NCI-H2196 (cell line): ENCODE measurements at regions not wholly inside any gene's neighbourhood (a gene's known extent, or its start where the extent isn't known, plus 50 kb on each side); places are given as distances from the start of the nearest gene placed in this dataset.
A peak's percentile ranks its signal among the peaks of the same experiment; 100 is the strongest.

Experiments used
- DNase-seq: peaks from one replicate; lab custom pipeline; 2025; ENCODE audit not compliant: unreplicated experiment; lab: John Stamatoyannopoulos, UW

- no peak for DNase-seq
Observed at GRCh38 chr11:116698080-116698479, 74.7 kb downstream of the BUD13 start.

GRCh38 chr11:116697639-116698038 lies 75.1 kb downstream of the BUD13 start:
- DNase-seq = no peak

GRCh38 chr11:116697011-116697410 lies 75.8 kb downstream of the BUD13 start:
- no peak for DNase-seq

DNA sequence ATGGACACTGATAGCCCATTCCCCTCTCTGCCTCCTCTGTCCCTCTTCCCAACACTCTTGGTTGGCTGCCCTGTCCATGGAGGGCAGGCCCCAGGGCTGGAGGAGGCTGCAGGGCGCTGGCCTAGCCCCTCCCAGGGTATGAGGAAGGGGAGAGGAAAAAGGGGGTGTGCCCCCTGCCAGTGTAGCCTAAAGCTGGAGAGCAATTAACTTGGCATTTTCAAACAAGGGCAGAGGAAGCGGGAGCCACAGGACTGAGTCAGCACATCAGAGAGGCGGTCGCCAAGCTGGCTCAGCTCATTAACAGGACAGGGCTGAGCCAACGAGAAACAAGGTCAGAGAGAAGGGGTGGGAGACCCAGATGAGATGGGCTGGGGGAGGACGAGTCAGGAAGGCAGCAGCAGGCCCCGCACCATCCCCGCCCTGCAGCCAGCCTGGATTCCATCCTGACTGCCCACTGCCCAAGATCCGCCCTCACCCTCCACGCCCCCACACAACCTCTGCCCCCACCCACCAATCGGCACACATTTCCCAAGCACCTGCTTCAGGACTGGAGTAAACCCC lies 76.3 kb downstream of the BUD13 start:
- no peak for DNase-seq

DNA sequence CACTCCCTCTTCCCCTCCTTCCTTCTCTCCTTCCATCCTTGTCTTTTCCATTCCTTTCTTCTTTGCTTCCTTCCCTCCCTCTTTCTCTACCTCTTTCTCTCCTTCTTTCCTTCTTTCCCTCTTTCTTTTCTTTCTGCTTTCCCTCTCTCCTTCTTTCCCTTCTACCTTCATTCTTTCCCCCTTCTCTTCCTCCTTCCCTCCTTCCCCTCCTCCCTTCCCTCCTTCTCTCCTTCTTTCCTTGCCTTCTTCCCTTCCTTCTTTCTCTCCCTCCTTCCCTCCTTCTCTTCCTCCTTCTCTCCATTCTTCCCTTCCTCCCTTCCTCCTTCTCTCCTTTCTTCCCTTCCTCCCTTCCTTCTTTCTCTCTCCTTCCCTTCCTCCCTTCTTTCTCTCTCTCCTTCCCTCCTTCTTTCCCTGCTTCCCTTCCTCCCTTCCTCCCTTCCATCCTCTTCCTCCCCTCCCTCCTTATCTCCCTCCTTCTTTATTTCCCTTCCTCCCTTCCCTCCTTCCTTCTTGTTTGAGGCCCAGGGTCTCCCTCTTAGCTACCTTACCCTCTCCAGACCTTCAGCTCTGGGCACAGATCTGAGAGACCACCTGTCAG lies 77.0 kb downstream of the BUD13 start:
- no peak for DNase-seq

GRCh38 chr11:116694815-116695590 lies 77.8 kb downstream of the BUD13 start:
- DNase-seq = no peak

- DNase-seq = no peak
Observed at GRCh38 chr11:116694349-116694725, 78.5 kb downstream of the BUD13 start.

DNA sequence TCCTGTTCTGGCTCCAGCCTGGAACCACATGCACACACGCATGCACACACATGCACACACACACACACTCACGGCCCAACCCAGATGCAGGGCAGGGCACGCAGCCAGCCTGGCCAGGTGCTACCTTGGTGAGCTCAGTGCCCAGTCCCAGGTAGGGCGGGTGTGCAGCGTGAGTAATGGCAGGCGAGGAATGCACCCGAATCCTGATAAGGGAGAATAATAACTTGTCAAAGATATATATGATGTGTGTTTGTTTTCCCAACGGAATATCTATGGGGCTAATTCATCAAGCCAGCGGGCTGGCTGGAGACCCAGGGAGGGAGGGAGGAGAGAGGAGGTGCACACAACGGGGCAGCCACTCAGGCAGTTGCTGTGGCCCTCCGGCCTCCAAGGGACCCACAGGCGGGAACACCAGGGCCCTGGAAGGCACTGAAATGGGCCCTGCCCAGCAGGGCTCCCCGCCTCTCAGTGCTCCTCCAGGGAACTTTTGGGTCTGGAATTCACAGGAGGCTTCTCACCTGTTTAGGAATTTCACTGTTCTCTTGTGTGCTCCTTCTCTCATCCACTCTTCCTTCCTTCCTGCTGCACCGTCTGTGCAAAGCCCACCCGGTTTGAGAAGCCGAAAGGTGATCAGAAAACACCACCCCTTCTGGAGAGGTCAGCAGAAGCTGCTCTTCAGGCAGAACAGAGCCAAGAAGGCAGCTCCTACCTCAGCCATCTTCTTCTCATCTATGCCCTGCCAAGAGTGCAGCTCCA lies 79.0 kb downstream of the BUD13 start:
- DNase-seq = peak; percentile 10

DNA sequence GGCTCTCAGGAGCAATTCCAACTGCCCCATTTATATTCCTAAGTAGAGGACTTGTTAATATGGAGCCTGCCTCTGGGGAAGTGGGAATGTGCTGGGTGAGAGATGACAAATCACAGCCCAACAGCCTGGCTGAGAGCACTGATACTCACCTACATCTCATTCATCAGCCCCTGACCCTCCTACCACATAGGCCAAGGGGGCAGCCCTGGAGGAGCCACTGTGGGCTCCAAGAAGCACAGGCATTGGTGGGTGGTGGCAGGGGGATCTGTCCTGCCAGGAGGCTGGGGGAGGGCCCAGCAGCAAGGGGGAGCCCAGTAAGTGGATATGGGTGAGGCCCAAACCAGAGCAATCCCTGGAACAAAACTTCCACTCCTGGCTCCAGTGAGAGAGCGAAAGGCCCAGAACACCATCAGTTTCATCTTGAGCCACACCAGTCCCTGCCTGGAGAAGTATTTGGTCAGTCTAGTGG lies 79.7 kb downstream of the BUD13 start:
- DNase-seq = no peak

GRCh38 chr11:116692318-116693101 lies 80.3 kb downstream of the BUD13 start:
- no peak for DNase-seq

DNA sequence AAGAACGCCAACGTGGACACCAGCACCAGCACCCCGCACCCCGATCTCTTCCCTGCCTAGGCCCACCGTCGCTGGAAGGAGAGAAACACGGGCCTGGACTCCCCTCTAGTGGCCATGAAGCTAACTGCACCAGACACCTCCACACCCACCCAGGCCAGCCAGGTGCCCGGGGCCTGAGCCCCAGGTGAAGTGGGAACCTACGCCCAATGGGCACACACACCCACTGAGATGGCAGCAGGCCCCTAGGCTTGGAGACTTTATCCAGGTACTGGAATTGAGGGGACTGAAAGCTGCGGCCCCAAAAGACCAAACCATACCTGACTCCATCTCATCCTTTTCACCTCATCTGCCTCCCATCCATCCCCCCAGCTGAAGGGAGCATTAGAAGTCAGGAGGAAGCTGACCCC lies 81.0 kb downstream of the BUD13 start:
- peak; percentile 60 for DNase-seq

- DNase-seq = no peak
Observed at GRCh38 chr11:116690611-116691010, 82.2 kb downstream of the BUD13 start.

- no peak for DNase-seq
Observed at GRCh38 chr11:116689413-116690127, 83.2 kb downstream of the BUD13 start.

DNA sequence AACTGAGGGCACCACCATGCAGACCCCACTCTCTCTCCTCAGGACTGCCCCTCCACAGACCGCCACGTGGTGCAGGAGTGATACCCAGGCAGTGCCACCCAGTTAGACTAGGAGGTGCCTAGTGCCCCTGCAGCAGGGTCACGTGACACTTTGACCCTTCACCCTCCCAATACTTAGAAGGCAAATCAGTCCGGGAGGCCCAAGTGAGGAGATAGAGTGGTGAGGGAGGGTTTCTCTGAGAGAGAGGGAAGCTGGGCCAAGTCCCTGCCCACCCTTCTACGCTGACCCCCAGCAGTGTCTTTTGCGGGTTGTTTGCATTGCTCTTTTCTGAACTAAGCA lies 84.6 kb downstream of the BUD13 start:
- no peak for DNase-seq

DNA sequence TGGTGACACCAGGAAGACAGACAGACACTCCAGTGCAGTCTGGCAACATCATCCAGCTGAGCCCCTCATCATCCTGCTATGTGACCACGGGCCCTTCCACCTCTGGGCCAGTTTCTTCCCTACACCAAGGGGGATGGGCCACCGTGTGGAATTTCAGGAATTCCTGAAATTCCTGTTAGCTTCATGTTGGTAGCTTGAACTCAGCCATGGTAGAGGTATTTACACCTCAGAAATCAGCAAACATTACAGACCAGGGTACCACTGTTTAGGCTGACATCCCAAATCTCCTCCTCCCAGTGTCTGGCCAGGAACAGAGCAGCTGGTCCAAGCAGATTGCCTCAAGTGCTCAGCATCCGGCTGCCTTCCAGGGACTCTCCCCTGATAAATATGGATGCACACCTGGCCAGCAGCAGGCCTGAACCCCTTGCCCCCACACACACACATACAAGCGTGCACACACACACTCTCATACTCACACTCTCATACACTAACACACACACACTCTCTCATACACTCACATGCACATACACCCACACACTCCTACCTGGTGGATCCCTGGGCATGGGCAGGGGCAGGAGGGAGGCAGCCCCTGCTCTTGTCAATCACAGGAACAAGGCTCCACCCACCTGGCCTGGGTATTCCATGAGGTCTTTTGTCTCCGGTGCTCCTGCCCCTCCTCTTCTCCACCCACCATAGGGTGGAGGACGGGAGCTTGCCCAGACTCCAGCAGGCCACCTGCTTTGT lies 85.2 kb downstream of the BUD13 start:
- DNase-seq = no peak

- DNase-seq = no peak
Observed at GRCh38 chr11:116686866-116687265, 85.9 kb downstream of the BUD13 start.

GRCh38 chr11:116683982-116684381 lies 88.8 kb downstream of the BUD13 start:
- DNase-seq = no peak

- no peak for DNase-seq
Observed at GRCh38 chr11:116680349-116681125, 92.2 kb downstream of the BUD13 start.

DNA sequence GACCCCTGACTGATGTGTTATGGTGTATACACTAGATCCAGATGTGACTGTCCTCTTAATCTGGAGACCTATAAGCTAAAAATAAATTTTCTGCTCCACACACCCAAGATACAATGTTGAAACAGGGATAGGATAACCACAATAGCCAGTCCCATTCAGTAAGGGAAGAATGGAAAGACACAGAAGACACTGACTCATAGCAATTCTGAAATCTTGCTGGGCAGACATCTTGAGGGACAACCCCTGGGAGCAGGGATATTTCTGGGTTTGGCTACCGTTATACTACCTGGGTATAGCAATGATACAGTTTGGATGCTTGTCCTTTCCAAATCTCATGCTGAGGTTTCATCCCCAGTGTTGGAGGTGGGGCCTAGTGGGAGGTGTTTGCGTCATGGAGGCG lies 93.9 kb downstream of the BUD13 start:
- no peak for DNase-seq
